HG03159 (cell line): ENCODE measurements at regions not wholly inside any gene's neighbourhood (a gene's known extent, or its start where the extent isn't known, plus 50 kb on each side); places are given as distances from the start of the nearest gene placed in this dataset.

ENCODE experiments used
- ATAC-seq: cut with Tn5 transposase; IDR thresholded peaks from one replicate; pipeline ENCODE4 v1.9.1; 2021; ENCODE audit warnings: mild to moderate bottlenecking, moderate library complexity; ENCODE audit not compliant: unreplicated experiment

GRCh38 chr3:182527745-182528144 lies 265.6 kb upstream of the ATP11B start:
- no peak for ATAC-seq

DNA sequence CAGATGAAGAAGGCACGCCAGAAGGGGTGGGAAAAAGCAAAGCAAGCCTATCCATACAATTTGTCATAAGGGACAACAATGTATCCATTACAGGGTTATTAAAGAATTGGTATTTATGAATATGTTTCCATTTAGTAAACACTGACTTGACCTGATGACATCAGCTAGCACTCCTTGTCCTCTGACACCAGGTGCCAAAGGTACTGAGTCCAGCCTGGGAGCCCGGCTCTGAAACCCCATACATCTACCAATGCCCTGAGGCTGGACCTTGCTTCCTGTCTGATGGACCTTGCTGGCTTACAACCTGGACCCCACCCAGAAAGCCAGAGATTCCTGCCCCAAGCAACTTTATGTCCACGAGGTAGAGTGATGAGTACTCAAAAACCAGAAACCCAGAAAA lies 263.0 kb upstream of the ATP11B start:
- ATAC-seq, result no peak

GRCh38 chr3:182533394-182533793 lies 259.9 kb upstream of the ATP11B start:
- ATAC-seq, result no peak

DNA sequence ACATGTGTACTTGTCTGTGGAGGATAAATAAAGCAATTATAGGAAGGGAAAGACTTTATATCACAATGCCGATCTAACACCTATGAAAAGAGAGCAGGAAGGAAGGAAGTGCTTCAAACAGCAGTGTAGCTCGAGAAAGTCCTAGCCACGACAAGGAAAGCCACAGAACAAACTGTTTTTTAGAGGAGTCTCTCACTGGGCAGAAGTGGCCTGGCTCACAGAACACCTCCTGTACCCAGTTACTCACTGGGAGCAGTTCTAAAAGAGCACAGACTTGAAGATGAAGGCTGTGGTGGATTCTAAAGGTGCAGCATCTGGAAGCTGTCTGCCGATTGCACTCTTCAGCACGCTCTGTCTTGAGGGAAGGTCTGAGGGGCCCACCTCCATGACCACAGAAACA lies 248.8 kb upstream of the ATP11B start:
- ATAC-seq, result no peak

- ATAC-seq, result no peak
Measured at GRCh38 chr3:182562274-182562673, 231.0 kb upstream of the ATP11B start.

GRCh38 chr3:182565916-182566796 lies 227.1 kb upstream of the ATP11B start:
- no peak for ATAC-seq

GRCh38 chr3:182567700-182568099 lies 225.6 kb upstream of the ATP11B start:
- ATAC-seq, result no peak

GRCh38 chr3:182568261-182568660 lies 225.0 kb upstream of the ATP11B start:
- ATAC-seq, result no peak

DNA sequence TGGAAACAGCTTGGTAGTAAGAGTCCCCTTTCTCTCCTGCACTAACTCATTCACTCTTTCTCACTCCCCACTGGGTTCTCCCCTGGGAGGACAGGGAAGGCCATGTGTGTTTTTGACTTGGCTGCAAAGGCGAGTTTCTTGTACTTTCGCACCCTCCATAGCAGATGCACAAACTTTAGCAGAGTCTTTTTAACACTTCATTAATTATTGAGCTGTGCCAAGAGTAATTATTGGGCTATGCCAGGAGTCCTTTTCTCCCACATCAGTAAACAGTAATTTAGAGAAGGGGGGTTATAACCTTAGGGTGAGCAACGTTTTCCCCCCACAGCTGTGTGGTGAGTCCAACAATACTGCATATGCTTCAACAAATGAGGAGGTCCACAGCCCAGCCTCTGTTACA lies 224.4 kb upstream of the ATP11B start:
- ATAC-seq, result no peak

- ATAC-seq, result no peak
Measured at GRCh38 chr3:182570946-182571594, 222.2 kb upstream of the ATP11B start.

DNA sequence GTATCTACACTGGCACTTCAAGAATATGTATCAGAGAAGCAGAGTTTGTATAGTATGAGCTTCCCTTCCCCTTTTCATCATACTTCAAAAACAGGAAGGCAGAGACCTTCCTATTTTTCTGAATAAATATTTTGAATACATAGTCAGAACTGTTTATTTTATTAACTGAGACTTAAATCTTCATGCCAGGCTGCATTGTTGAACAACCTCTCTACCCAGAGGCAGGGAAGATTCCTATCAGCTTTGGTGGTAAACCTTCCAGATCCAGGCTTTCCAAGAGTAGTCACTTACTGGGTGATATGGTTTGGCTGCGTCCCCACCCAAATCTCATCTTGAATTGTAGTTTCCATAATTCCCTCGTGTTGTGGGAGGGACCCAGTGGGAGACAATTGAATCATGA lies 217.4 kb upstream of the ATP11B start:
- ATAC-seq, result no peak

GRCh38 chr3:182583545-182583944 lies 209.8 kb upstream of the ATP11B start:
- no peak for ATAC-seq

- no peak for ATAC-seq
Measured at GRCh38 chr3:182585532-182586150, 207.7 kb upstream of the ATP11B start.

- no peak for ATAC-seq
Measured at GRCh38 chr3:182592747-182593146, 200.6 kb upstream of the ATP11B start.

DNA sequence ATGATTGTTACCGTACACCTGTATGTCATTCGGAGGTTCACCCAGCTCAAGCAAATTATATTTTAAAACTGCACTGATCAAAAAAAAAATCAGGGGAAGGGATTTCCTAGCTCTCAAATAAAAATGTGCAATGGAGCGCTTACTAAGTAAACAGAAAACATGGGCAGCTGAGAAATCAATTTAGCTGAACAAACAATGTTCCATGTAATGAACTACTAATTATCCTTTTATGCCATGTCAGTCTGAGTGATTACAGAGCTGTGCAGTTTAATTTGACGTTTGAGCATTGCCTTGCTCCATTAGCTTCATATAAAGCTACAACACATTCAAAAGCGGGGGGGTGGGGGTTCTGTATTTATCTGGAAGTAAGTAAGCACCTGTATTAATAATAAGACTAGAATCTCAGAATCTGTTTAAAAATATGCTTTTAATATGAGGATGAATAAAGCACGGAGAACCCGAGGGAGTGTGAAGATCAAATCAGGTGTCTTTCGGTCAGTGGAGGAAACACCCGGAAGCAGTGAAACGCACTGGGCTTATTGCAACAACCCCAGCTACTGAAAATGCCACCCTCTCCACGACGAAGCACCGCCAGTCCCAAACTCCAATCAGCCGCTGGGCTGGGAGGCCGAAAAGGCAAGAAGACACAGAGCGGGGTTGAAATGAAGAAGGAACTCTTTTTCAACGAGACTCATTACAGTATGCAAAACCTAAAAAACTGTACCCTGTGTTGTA lies 196.5 kb upstream of the ATP11B start:
- no peak for ATAC-seq

GRCh38 chr3:182597621-182598041 lies 195.7 kb upstream of the ATP11B start:
- no peak for ATAC-seq

DNA sequence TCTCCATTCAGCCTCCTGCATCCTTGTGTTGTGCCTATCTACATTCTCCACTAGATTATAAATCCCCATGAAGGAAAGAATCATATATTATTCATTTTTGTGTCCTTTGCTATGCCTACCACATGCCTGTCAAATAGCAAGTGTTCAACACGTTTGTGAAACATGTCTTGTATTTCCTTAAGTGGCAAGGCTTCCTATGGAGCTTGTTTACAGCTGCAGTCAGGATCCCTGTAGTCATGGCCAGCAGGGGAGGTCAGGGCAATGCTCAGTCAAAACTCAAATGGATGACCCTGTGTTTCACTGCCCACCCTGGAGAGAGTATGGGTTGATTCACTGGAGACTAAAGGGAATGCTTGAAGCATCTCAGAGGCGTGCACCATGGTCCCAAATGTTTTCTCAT lies 191.7 kb upstream of the ATP11B start:
- ATAC-seq, result no peak

GRCh38 chr3:182603501-182603900 lies 189.8 kb upstream of the ATP11B start:
- ATAC-seq, result no peak

DNA sequence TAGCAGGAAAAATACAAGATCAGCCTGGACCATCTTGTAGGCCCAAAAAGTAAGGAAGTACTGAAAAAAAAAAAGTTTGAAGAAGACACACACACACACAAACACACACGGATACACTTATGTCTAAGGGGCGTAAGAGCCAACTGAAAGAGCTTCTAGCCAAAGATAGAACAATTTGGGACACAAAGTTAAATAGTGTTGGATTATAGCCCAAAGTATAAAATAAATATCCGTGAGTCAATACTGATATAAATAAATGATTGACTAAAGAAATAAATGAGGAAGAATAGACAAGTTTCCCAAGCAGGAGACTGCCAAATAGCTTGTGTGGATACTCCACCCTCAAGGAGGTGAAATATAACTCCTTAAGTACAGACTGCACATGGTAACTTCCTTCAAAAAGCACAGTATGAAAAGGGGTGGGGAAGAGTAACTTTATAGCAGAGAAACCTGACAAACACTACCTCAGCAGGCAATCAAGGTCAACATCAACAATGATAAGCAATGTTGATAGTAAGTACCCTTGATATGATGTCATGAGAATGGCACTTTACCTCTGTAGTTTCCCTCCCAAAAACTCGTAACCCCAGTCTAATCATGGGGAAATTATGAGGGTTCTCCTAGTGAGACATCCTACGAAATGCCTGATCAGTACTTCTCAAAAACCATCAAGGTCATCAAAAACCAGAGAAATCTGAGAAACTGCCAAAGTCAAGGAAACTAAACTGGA lies 187.3 kb upstream of the ATP11B start:
- ATAC-seq, result no peak

DNA sequence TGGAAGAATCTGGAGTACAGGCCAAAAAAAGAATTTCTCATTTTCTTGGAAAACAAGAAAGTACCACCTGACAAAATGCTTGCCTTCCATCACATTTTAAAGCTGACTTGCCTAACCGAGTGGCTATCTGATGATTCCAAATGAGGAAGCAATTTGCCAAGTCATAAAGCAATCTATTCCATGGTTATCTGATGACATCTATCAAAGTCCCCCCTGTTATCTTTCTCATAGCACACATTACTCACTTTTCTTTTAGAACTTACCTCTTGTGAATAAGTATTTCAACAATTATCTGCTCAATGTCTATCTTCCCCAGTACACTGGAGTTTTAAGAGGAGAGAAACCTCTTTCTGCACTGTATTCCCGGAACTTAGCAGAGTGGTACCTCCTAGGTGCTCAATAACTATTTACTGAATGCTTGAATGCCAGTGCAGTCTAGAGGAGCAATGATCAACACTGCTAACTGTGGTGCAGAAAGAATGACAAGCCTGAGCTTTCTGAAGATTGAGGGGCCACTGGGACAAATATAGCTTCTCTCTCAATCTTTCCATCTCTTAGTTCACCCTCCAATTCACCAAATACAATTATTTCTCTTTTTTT lies 186.3 kb upstream of the ATP11B start:
- ATAC-seq, result no peak
